GM18505 (cell line): ENCODE measurements at regions not wholly inside any gene's neighbourhood (a gene's known extent, or its start where the extent isn't known, plus 50 kb on each side); places are given as distances from the start of the nearest gene placed in this dataset.

Experiments used
- ATAC-seq: cut with Tn5 transposase; IDR thresholded peaks from one replicate; pipeline ENCODE4 v1.9.1; 2021; ENCODE audit not compliant: unreplicated experiment
- POLR2A ChIP-seq: IDR thresholded peaks from 4 replicates; pipeline ENCODE4 v1.6.1; 2011; ENCODE audit warnings: borderline replicate concordance; ENCODE audit not compliant: insufficient read depth, insufficient read length; ENCODE audit errors: extremely low read depth

- TF ChIP-seq POLR2A: no peak
- no peak for ATAC-seq
Measured at GRCh38 chr2:136351684-136352083, 233.7 kb upstream of the CXCR4 start.

- ATAC-seq: no peak
- no peak for TF ChIP-seq POLR2A
Measured at GRCh38 chr2:136347981-136348380, 230.0 kb upstream of the CXCR4 start.

DNA sequence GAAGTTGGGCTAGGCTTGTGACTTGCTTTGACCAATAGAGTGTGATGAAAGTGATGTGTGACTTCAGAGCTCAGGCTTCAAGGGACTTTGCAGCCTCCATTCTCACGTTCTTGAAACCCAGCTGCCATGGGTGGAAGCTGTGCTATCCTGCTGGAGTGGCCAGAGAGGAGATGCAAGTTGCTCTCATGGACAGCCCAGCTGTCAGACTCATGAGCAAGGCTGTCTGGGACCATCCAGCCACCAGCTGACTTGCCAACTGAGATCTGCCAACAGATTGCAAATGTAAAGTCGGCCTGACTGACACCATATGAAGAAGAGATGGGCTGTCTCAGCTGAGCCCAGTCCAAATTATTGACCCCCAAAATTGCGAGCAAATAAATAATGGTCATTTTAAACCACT lies 226.4 kb upstream of the CXCR4 start:
- no peak for TF ChIP-seq POLR2A
- ATAC-seq: no peak

GRCh38 chr2:136342138-136342537 lies 224.2 kb upstream of the CXCR4 start:
- no peak for ATAC-seq
- no peak for TF ChIP-seq POLR2A

GRCh38 chr2:136334967-136335366 lies 217.0 kb upstream of the CXCR4 start:
- ATAC-seq: no peak
- TF ChIP-seq POLR2A: no peak

DNA sequence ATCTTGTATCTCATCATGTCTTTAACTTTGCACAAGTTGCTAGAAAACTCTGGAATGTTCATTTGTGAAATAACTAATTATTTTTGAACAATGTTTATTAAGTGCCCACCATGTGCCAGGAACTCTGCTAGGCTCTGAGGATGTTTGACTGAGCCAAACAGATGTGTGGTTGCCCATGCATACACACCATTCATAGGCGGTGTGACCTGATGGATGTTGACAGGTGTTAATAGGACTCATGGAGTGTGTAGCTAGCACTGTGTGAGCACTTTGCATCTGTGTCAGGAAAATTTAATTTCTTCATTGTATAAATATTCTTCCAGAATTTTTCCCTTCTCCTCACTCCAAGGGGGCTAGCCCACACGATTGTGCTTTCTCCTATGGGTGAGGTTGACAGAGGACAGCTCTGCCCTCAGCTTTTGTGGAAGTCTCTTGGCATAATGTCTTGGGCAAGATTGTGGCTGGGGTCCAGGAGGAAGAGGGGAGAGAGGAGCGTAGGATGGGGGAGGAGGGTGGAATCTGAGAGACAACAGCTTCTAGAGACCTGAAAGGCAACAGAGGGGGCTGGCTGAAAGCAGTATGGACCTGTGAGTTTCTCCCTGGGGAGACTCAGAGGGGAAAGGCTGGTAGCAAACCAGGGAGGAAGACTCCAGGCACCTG lies 214.6 kb upstream of the CXCR4 start:
- TF ChIP-seq POLR2A: no peak
- ATAC-seq: no peak

- no peak for ATAC-seq
- no peak for TF ChIP-seq POLR2A
Measured at GRCh38 chr2:136331226-136331625, 213.3 kb upstream of the CXCR4 start.

DNA sequence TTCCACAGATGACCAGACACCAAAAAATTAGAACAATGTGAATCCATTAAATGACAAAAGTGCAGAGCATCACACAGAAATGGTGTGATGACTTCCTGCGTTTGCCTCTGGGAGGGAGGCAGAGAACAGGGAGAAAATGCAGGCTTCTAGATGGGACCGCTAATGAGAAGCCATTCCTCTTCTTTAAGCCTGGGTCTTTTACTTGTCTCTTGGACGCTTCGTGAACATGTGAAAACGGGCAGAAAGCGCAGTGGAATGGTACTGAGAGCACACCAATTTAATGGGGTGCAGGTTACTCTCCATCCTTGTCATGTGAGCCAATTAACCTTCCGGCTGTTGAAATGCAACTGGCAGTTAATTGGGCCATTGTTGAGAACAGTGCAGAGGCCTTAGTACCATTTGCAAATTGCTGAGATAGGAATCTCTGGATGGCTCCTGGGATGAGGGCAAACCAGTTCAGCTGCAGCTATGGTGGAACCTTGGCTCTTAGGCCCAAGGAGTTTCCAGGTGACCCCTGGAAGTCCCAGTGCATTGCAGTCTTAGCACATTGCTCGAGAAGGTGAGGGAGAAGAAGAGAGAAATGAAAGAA lies 210.4 kb upstream of the CXCR4 start:
- no peak for TF ChIP-seq POLR2A
- no peak for ATAC-seq

DNA sequence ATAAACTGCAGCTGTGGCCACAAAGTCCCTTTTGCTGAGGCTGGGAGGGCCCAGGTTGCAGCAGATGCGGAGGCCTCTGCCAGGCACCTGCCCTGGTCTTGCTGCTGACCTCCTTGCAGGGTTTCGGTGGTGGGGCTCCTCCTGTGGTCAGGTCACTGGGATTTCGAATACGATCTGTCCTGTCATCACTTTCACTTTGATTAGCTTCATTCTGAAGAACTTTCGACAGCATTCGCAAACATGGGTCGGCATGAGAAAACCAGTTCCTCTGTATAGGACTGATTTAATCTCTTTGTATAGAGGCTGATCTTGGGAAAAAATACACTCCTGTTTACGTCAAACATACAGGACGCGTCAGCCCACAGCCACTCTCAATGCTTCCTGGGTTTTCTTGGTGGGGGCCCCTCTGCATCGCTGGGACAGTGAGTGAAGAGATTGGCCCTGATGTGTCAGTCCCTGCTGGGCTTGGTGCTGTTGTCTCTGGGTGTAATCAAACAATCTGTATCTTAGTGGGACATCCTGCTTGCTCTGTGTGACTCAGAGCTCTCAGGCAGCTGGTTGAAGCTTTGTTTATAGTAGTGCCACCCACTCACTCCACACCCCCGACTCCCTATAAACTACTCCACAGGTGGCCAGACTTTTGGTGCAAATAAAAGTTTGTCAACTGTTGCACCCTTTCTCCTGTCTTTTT lies 209.4 kb upstream of the CXCR4 start:
- no peak for TF ChIP-seq POLR2A
- peak; percentile 73 for ATAC-seq

DNA sequence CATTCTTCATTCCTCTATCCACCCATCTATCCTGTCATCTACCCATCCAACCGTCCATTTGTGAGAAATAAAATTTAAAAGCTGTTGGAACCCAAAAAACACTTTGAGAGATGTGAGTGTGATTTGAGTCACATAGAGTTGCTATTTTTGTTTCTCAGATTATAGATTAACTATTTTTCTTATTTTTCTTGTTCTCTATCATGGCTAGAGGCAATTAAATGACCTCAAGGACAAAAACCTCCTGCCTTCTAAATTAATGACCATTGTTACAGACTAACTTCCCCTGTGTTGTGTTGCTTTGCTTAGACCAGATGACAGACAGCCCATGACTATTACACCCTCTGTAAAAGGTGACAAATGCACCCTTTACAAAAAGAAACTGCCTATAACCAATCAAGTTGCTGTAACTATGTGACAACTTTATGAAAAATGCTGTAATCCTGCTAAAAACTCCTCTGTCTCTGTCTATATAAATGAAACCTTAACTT lies 207.9 kb upstream of the CXCR4 start:
- ATAC-seq: no peak
- no peak for TF ChIP-seq POLR2A

DNA sequence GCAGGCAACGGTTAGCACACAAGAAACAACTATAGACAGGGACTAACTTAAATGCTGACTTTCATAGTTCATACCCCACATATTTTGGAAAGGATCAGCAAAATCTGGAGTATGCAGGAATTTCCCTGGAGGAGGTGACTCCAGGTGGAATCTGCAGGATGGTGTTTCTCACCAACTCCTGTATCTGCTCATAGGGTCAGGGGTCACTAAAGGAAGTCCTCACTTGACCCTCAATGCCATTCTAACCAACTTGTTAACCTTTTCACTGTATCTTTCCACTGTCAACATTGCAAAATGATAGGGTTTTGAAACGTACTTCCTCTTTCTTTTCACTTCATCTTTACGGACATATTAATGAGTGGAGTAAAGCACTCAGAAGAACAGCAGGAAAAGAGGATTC lies 207.0 kb upstream of the CXCR4 start:
- TF ChIP-seq POLR2A: no peak
- no peak for ATAC-seq

GRCh38 chr2:136323935-136324334 lies 206.0 kb upstream of the CXCR4 start:
- no peak for TF ChIP-seq POLR2A
- no peak for ATAC-seq

DNA sequence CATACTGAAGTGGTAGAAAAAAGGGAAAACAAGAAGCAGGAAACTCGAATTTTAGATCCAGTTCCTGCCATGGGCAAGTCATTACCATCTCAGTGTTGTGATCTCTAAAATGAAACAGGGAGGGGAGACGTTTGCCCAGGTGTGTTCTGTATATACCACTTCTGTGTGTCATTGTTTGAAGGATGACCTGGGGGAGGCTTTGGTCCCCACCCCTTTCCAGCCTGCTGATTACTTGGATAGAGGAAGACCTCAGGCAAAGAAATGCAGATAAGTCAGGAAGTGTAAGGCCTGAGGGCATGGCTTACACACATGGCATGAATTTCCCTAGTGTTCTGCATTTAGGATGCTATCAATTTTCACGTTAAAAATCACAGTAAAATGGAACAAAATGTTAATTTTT lies 205.2 kb upstream of the CXCR4 start:
- TF ChIP-seq POLR2A: no peak
- no peak for ATAC-seq

DNA sequence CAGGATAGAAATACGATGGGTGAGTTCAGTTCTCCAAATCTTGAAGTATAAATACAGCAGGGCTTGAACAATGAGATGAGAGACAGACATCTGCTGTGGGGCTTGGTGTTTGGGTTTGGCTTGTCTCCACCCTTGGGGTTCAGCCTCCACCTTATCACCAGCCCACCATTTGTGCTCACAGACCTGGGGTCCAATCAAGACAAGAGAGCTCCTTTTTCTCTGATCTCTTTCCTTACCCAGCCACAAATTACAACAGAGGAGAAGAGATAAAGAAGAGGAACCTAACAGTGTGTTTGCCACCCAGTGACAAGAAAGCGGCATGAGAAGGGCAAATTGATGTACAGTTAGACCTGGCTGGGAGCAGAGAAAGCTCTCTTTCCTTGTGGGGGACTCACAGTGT lies 204.5 kb upstream of the CXCR4 start:
- TF ChIP-seq POLR2A: no peak
- ATAC-seq: no peak
